ENCODE measurements at regions not wholly inside any gene's neighbourhood (a gene's known extent, or its start where the extent isn't known, plus 50 kb on each side); places are given as distances from the start of the nearest gene placed in this dataset.

DNA sequence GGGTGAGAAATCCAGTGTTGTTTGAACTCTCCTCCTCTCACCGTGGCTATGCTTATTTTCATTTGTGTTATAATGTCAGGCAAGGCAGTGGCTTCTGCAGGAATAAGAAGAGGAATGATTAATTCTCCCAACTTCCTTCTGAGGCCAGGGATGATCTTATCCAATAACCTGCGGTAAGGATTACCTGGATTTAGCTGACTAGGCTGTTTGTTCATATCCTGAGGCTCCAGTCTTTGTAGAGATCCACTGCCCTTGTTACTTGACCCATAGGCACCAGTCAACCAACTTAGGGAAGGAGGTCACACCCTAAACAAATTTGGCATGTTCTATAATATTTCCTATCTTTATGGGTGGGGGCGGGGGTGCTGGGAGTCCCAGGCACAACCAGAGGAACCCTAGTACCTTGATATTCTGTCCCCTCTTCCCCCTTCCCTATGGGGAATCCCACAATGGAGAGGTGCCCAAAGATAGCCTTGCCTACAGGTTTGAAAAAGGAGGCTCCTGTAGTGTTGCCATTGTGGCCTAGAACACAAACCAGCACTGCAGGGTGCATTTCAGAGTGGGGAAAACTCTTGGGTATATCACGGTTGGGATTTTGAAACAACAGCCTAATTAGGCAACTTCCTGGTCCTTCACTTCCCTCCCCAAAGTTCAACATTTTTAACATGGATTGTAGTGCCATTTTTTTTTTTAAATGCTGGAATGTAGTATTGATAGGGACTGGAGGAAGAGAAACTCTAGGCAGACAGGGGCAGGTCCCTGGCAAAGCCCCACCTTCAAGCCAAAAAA lies 977.5 kb upstream of the SPRY2 start:
- TF ChIP-seq, protein P1, sequence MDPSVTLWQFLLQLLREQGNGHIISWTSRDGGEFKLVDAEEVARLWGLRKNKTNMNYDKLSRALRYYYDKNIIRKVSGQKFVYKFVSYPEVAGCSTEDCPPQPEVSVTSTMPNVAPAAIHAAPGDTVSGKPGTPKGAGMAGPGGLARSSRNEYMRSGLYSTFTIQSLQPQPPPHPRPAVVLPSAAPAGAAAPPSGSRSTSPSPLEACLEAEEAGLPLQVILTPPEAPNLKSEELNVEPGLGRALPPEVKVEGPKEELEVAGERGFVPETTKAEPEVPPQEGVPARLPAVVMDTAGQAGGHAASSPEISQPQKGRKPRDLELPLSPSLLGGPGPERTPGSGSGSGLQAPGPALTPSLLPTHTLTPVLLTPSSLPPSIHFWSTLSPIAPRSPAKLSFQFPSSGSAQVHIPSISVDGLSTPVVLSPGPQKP (IDR thresholded peaks at IDR 0.05; ENCODE audit: low read depth, low read length) = no peak
- no peak for TF ChIP-seq CTCF (IDR thresholded peaks at IDR 0.05)
- no peak for TF ChIP-seq ZFP36 (IDR thresholded peaks at IDR 0.05; ENCODE audit: borderline replicate concordance, partially characterized antibody)
- TF ChIP-seq HOXA7 (CRISPR knock-in tag; IDR thresholded peaks at IDR 0.05) = no peak
- no peak for TF ChIP-seq REST (IDR thresholded peaks at IDR 0.05)
- no peak for TF ChIP-seq POLR2A (IDR thresholded peaks at IDR 0.05; ENCODE audit: low read length)
- no peak for TF ChIP-seq RCOR1 (IDR thresholded peaks at IDR 0.05; ENCODE audit: low read depth, low read length)
- TF ChIP-seq CEBPB (IDR thresholded peaks at IDR 0.05) = no peak
- no peak for TF ChIP-seq BHLHE40 (IDR thresholded peaks at IDR 0.05; ENCODE audit: low read depth, low read length)
- TF ChIP-seq, protein P2, sequence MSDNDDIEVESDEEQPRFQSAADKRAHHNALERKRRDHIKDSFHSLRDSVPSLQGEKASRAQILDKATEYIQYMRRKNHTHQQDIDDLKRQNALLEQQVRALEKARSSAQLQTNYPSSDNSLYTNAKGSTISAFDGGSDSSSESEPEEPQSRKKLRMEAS (IDR thresholded peaks at IDR 0.05) = no peak
- TF ChIP-seq FOSL2 (IDR thresholded peaks at IDR 0.05) = no peak
- TF ChIP-seq FOSL2 (CRISPR knock-in tag; IDR thresholded peaks at IDR 0.05) = no peak
- no peak for TF ChIP-seq SMC3 (IDR thresholded peaks at IDR 0.05)

All from A549 (cell line).